ENCODE measurements at regions not wholly inside any gene's neighbourhood (a gene's known extent, or its start where the extent isn't known, plus 50 kb on each side); places are given as distances from the start of the nearest gene placed in this dataset.

DNA sequence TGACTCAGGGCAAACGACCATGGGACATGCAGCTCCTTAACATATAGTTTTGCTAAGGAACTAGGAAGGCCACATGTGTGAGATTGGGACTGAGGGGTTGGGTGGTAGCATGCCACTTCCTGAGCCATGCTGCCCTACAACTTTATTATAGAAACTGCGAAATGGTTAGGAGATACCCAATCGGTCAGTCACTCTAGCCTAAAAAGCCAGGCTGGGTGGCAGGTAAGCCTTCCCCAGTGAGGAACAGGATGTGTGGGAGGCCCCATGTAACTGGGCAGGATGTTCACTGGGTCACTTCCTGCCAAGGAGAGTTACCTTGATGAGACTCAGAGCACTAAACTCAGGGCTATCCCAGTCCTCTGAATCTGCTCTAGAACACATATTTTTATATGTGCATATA, 123.5 kb downstream of the MAP3K7 start:
- Mint-ChIP-seq H3K27me3 (no peaks in the 10 kb centered on the region), H3K9me3 (peaks cover 0 to 4% (median 0%) of the 10 kb centered on the region in 8 donors), H3K4me1 (peaks cover 39 to 85% (median 67%) of the 10 kb centered on the region in 4 donors), H3K4me3 (peak overlapping the region in 7 of 8 donors; percentile 62 to 84 (median 78)), H3K27ac (peak overlapping the region; percentile 81 to 94 (median 85)), H3K36me3 (no peaks in the 10 kb centered on the region)
- Histone ChIP-seq H3K9me3 (ENCODE audit: control insufficient read depth in 1 of 2, low read length in 2 of 2) (no peaks in the 10 kb centered on the region), H3K4me1 (ENCODE audit: insufficient read depth, low read length) (peaks cover 75% of the 10 kb centered on the region), H3K4me3 (ENCODE audit: low read length in 2 of 2) (peak overlapping the region in 1 of 2 donors; percentile 3), H3K36me3 (ENCODE audit: insufficient read depth, low read length) (no peaks in the 10 kb centered on the region), H3K27me3 (ENCODE audit: insufficient read depth, low read length) (no peaks in the 10 kb centered on the region), H3K27ac (ENCODE audit: low read depth, low read length) (no peak overlapping the region)
- intact Hi-C loops (cut with micrococcal nuclease) = no loop called here
- DNase-seq = peak; percentile 34 to 60 (median 42)
- POLR2A ChIA-PET (ENCODE audit: partially characterized antibody) = interaction anchor here (0.6 to 1.3 kb wide), 9 partner anchors 9 to 189 kb away, joined by 3 to 7 read pairs (median 3); partner anchors contain the start of gene BACH2
- CTCF ChIA-PET (ENCODE audit: partially characterized antibody) = interaction anchor here (0.7 to 1.6 kb wide), 8 partner anchors 9 to 523 kb away, joined by 3 to 5 read pairs (median 3); no protein-coding TSS in a partner anchor

DNA sequence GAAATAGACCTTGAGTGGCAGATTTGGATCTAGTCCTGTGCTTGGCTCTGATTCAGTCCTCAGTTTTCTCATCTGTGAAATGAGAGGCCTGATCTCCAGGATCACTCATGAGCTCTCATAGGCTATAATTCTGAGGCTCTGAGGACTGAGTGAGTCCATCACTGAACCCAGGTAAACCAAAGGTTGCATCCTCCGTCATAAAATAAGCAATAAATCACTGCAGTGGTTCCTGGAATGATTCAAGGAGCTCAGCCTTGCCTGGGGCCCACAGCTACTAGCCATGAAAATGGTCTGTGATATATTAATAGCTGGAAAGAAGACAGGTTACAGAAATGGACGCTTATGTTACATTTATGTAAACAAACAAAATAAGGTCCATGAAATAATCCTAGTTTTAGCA, 124.8 kb downstream of the MAP3K7 start:
- Histone ChIP-seq H3K4me1 (ENCODE audit: insufficient read depth, low read length) (peaks cover 84% of the 10 kb centered on the region), H3K9me3 (ENCODE audit: control insufficient read depth in 1 of 2, low read length in 2 of 2) (no peaks in the 10 kb centered on the region)
- intact Hi-C loops (cut with micrococcal nuclease) = no loop called here

DNA sequence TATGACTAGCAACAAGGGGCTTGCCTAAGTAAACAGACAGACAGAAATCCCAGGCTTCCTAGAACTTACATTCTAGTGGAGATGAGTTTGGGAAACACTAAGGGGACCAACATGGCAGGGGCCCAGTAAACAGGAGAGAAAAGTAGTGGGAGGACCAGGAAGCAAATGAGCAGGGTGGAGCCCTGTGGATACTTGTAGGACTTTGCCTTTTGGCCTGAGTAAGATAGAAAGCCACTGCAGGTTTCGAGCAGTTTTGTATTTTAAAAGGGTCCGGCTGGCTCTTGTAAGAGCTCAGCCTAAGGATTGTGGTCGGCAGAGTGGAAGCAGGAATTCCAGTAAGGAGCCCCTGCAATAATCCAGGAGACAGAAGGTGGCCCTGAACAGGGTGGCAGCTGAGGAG, 125.5 kb downstream of the MAP3K7 start:
- Histone ChIP-seq H3K4me1 (ENCODE audit: insufficient read depth, low read length) (peaks cover 78% of the 10 kb centered on the region), H3K27me3 (ENCODE audit: insufficient read depth, low read length) (no peaks in the 10 kb centered on the region), H3K27ac (ENCODE audit: low read depth, low read length) (no peak overlapping the region), H3K4me3 (ENCODE audit: low read length in 2 of 2) (no peak overlapping the region), H3K9me3 (ENCODE audit: control insufficient read depth in 1 of 2, low read length in 2 of 2) (no peaks in the 10 kb centered on the region), H3K36me3 (ENCODE audit: insufficient read depth, low read length) (no peaks in the 10 kb centered on the region)
- Mint-ChIP-seq H3K4me1 (peaks cover 36 to 94% (median 69%) of the 10 kb centered on the region in 4 donors), H3K9me3 (peaks cover 0 to 4% (median 0%) of the 10 kb centered on the region in 8 donors), H3K36me3 (no peaks in the 10 kb centered on the region), H3K27me3 (no peaks in the 10 kb centered on the region), H3K27ac (peak overlapping the region in 4 of 7 donors; percentile 27 to 88 (median 54)), H3K4me3 (no peak overlapping the region)
- no peak for DNase-seq
- ChIA-PET POLR2A (ENCODE audit: partially characterized antibody) (no interaction called here), CTCF (ENCODE audit: partially characterized antibody) (interaction anchor here (1.1 to 6.5 kb wide), 7 partner anchors 11 to 176 kb away, joined by 3 to 37 read pairs (median 5); no protein-coding TSS in a partner anchor)
- intact Hi-C loops (cut with micrococcal nuclease) = no loop called here

More for the DNA sequence above, 124.8 kb downstream of the MAP3K7 start:
- Mint-ChIP-seq H3K9me3 (peaks cover 0 to 4% (median 0%) of the 10 kb centered on the region in 8 donors), H3K4me1 (peaks cover 41 to 94% (median 74%) of the 10 kb centered on the region in 4 donors), H3K27me3 (no peaks in the 10 kb centered on the region), H3K4me3 (no peak overlapping the region), H3K27ac (peak overlapping the region in 1 of 7 donors; percentile 24), H3K36me3 (no peaks in the 10 kb centered on the region)
- H3K27me3 ChIP-seq (ENCODE audit: insufficient read depth, low read length) = no peaks in the 10 kb centered on the region
- POLR2A ChIA-PET (ENCODE audit: partially characterized antibody) = interaction anchor here (0.7 to 1.2 kb wide), 4 partner anchors 8 to 166 kb away, joined by 3 to 4 read pairs (median 3); partner anchors contain the start of gene BACH2
- DNase-seq = no peak
- CTCF ChIA-PET (ENCODE audit: partially characterized antibody) = interaction anchor here (0.6 to 5.9 kb wide), 5 partner anchors 10 to 69 kb away, joined by 3 to 28 read pairs (median 5); no protein-coding TSS in a partner anchor
- H3K36me3 ChIP-seq (ENCODE audit: insufficient read depth, low read length) = no peaks in the 10 kb centered on the region
- no peak overlapping the region for H3K27ac ChIP-seq (ENCODE audit: low read depth, low read length)
- no peak overlapping the region for H3K4me3 ChIP-seq (ENCODE audit: low read length in 2 of 2)

DNA sequence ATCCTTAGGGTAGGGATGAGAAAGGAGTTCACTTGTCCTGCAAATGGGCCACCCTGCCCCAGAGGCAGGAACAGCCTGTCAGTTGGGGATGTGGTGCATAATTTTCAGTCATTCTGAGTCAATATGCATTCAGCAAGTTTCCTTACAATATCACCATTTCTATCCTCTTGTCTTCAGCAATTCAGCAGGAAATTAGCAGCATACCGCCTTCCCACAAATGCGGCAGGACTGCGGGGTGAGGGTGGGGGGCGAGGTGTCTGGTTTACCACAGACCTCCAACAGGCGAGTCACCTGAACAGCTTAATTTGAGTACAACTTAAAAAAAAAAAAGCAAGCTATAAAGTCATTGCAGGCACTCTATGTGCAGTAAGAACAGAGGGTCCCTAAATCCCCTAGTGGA, 126.8 kb downstream of the MAP3K7 start:
- H3K4me1 ChIP-seq (ENCODE audit: insufficient read depth, low read length) = peaks cover 71% of the 10 kb centered on the region
- POLR2A ChIA-PET (ENCODE audit: partially characterized antibody) = interaction anchor here (1.0 to 1.7 kb wide), 4 partner anchors 13 to 57 kb away, joined by 3 to 7 read pairs (median 3); no protein-coding TSS in a partner anchor
- H3K9me3 Mint-ChIP-seq = peaks cover 0 to 4% (median 0%) of the 10 kb centered on the region in 8 donors
- H3K4me3 Mint-ChIP-seq = peak overlapping the region in 4 of 8 donors; percentile 31 to 82 (median 52)
- no peaks in the 10 kb centered on the region for H3K36me3 Mint-ChIP-seq
- CTCF ChIA-PET (ENCODE audit: partially characterized antibody) = interaction anchor here (1.2 to 6.5 kb wide), 5 partner anchors 16 to 520 kb away, joined by 3 to 37 read pairs (median 4); no protein-coding TSS in a partner anchor
- intact Hi-C loops (cut with micrococcal nuclease) = no loop called here
- no peaks in the 10 kb centered on the region for H3K27me3 Mint-ChIP-seq
- H3K27me3 ChIP-seq (ENCODE audit: insufficient read depth, low read length) = no peaks in the 10 kb centered on the region
- peak overlapping the region in 6 of 7 donors; percentile 37 to 88 (median 56) for H3K27ac Mint-ChIP-seq
- no peaks in the 10 kb centered on the region for H3K9me3 ChIP-seq (ENCODE audit: control insufficient read depth in 1 of 2, low read length in 2 of 2)
- H3K27ac ChIP-seq (ENCODE audit: low read depth, low read length) = no peak overlapping the region
- H3K4me3 ChIP-seq (ENCODE audit: low read length in 2 of 2) = no peak overlapping the region
- peaks cover 34 to 86% (median 60%) of the 10 kb centered on the region in 4 donors for H3K4me1 Mint-ChIP-seq
- no peaks in the 10 kb centered on the region for H3K36me3 ChIP-seq (ENCODE audit: insufficient read depth, low read length)
- no peak for DNase-seq

DNA sequence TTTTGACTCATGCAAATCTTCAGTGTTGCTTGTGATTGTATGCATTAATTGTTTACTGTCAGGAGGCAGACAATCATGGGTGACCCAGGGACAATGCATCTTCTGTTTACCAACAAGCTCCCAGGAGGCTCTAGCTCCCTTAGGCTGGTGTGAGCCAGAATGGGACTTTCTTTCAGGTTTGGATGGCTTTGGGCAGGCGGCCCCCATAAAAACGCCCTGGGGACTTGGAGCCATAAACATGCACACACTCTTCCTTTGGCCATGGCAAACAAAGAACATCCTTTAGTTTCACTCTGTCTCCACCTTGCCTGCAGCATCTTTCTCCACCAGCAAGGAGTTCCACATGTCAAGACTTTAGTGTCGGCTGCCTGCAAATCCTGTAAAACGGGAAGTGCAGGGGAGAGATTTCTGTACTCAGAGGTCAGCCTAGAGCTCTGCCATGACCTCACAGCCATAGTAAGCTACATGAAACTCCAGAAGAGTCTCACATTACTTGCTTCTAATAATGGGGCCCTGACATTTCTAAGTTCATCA, 127.6 kb downstream of the MAP3K7 start:
- H3K36me3 Mint-ChIP-seq = no peaks in the 10 kb centered on the region
- intact Hi-C loops (cut with micrococcal nuclease) = loop anchor here (2.0 to 5.0 kb wide), 3 partner anchors 34 to 66 kb away; no protein-coding TSS in a partner anchor
- Histone ChIP-seq H3K9me3 (ENCODE audit: control insufficient read depth in 1 of 2, low read length in 2 of 2) (no peaks in the 10 kb centered on the region), H3K4me1 (ENCODE audit: insufficient read depth, low read length) (peaks cover 66% of the 10 kb centered on the region), H3K27ac (ENCODE audit: low read depth, low read length) (no peak overlapping the region), H3K27me3 (ENCODE audit: insufficient read depth, low read length) (no peaks in the 10 kb centered on the region), H3K36me3 (ENCODE audit: insufficient read depth, low read length) (no peaks in the 10 kb centered on the region), H3K4me3 (ENCODE audit: low read length in 2 of 2) (peak overlapping the region in 1 of 2 donors; percentile 13)
- no peak for DNase-seq
- H3K4me3 Mint-ChIP-seq = peak overlapping the region in 5 of 8 donors; percentile 77 to 86 (median 83)
- POLR2A ChIA-PET (ENCODE audit: partially characterized antibody) = interaction anchor here (1.7 to 3.4 kb wide), 3 partner anchors 13 to 58 kb away, joined by 7 to 16 read pairs (median 13); no protein-coding TSS in a partner anchor
- H3K27ac Mint-ChIP-seq = peak overlapping the region in 6 of 7 donors; percentile 77 to 92 (median 90)
- no peaks in the 10 kb centered on the region for H3K27me3 Mint-ChIP-seq
- CTCF ChIA-PET (ENCODE audit: partially characterized antibody) = interaction anchor here (1.0 to 6.5 kb wide), 5 partner anchors 10 to 519 kb away, joined by 3 to 37 read pairs (median 6); no protein-coding TSS in a partner anchor
- peaks cover 33 to 81% (median 57%) of the 10 kb centered on the region in 4 donors for H3K4me1 Mint-ChIP-seq
- peaks cover 0 to 4% (median 0%) of the 10 kb centered on the region in 8 donors for H3K9me3 Mint-ChIP-seq

DNA sequence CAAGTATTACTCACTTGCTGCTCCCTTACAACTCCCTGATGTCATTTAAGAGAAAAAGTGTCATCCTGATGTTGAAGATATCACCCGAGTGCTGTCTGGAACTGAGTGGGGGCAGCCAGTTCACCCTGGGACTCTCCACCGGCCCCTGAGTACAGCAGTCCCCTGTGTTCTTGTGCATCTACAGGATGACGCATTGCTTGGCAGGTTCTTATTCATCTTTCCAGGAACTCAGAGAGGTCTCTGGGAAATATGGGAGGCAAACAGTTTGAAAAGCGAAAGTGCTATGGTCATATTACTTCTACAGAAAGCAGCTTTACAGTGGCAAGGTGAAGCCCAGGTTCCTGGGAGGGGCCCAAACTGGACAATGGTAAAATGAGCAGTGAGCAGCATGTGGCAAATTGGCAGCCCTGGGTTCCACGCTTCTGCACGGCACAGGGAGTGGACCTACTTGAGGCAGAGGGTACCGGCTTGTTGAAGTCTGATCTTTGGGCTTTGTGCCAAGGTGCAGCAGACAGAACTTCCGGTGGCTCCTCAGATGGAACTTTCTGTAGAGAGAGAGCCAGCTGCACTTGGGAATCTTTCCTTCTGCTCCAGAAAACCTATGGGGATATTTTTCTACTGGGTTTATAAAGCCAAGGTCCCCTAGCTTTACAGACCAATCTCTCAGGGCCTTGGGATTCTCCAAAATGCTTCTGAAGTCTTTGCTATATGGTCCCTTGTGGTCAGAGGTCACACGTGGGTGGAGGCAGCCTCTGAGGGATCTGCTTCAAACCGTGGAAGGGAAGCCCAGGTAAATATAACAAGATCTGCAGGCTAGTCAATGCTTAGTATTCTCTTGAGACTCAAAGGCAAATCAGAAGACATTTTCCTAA, 128.3 kb downstream of the MAP3K7 start:
- intact Hi-C loops (cut with micrococcal nuclease) = loop anchor here (2.0 to 5.0 kb wide), 3 partner anchors 34 to 66 kb away; no protein-coding TSS in a partner anchor
- DNase-seq = peak; percentile 36 to 91 (median 49)
- peak overlapping the region; percentile 76 to 92 (median 90) for H3K27ac Mint-ChIP-seq
- H3K36me3 Mint-ChIP-seq = no peaks in the 10 kb centered on the region
- H3K4me3 ChIP-seq (ENCODE audit: low read length in 2 of 2) = peak overlapping the region; percentile 13 to 17
- CTCF ChIA-PET (ENCODE audit: partially characterized antibody) = interaction anchor here (0.9 to 6.5 kb wide), 5 partner anchors 9 to 163 kb away, joined by 3 to 37 read pairs (median 6); no protein-coding TSS in a partner anchor
- no peaks in the 10 kb centered on the region for H3K36me3 ChIP-seq (ENCODE audit: insufficient read depth, low read length)
- H3K27ac ChIP-seq (ENCODE audit: low read depth, low read length) = peak overlapping the region; percentile 19
- POLR2A ChIA-PET (ENCODE audit: partially characterized antibody) = interaction anchor here (1.5 to 3.4 kb wide), 6 partner anchors 10 to 57 kb away, joined by 3 to 16 read pairs (median 6); no protein-coding TSS in a partner anchor
- H3K27me3 Mint-ChIP-seq = no peaks in the 10 kb centered on the region
- peaks cover 0 to 4% (median 0%) of the 10 kb centered on the region in 8 donors for H3K9me3 Mint-ChIP-seq
- H3K9me3 ChIP-seq (ENCODE audit: control insufficient read depth in 1 of 2, low read length in 2 of 2) = no peaks in the 10 kb centered on the region
- H3K27me3 ChIP-seq (ENCODE audit: insufficient read depth, low read length) = no peaks in the 10 kb centered on the region
- peaks cover 29 to 74% (median 51%) of the 10 kb centered on the region in 4 donors for H3K4me1 Mint-ChIP-seq
- H3K4me3 Mint-ChIP-seq = peak overlapping the region; percentile 25 to 86 (median 80)
- peaks cover 59% of the 10 kb centered on the region for H3K4me1 ChIP-seq (ENCODE audit: insufficient read depth, low read length)

Measured in CD4-positive, alpha-beta memory T cell (primary cell).